ENCODE measurements at regions not wholly inside any gene's neighbourhood (a gene's known extent, or its start where the extent isn't known, plus 50 kb on each side); places are given as distances from the start of the nearest gene placed in this dataset.

DNA sequence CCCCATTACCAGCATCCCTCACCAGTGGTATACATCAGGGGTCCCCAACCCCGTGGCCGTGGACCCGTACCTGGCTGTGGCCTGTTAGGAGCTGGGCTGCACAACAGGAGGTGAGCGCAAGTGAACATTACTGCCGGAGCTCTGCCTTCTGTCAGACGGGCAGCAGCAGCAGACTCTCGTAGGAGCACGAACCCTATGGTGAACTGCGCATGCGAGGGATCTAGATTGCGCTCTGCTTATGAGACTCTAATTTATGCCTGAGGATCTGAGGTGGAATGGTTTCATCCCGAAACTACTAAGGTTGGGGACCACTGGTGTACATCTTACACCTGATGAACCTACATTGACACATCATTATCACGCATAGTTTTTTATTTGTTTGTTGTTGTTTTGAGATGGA is 52.8 kb upstream of the DHX15 start:
- TF ChIP-seq EP300 (IDR thresholded peaks at IDR 0.05; ENCODE audit: borderline replicate concordance in 1 of 2, low read depth in 1 of 2, low read length in 1 of 2), result no peak
- TF ChIP-seq, protein P1, sequence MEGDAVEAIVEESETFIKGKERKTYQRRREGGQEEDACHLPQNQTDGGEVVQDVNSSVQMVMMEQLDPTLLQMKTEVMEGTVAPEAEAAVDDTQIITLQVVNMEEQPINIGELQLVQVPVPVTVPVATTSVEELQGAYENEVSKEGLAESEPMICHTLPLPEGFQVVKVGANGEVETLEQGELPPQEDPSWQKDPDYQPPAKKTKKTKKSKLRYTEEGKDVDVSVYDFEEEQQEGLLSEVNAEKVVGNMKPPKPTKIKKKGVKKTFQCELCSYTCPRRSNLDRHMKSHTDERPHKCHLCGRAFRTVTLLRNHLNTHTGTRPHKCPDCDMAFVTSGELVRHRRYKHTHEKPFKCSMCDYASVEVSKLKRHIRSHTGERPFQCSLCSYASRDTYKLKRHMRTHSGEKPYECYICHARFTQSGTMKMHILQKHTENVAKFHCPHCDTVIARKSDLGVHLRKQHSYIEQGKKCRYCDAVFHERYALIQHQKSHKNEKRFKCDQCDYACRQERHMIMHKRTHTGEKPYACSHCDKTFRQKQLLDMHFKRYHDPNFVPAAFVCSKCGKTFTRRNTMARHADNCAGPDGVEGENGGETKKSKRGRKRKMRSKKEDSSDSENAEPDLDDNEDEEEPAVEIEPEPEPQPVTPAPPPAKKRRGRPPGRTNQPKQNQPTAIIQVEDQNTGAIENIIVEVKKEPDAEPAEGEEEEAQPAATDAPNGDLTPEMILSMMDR (IDR thresholded peaks at IDR 0.05), result no peak
- no peak for TF ChIP-seq POLR2AphosphoS5 (IDR thresholded peaks at IDR 0.05; ENCODE audit: low read depth, low read length)
- TF ChIP-seq YY1 (IDR thresholded peaks at IDR 0.05; ENCODE audit: low read depth), result no peak
- TF ChIP-seq FOXM1 (IDR thresholded peaks at IDR 0.05; ENCODE audit: low read depth), result no peak
- TF ChIP-seq GABPA (IDR thresholded peaks at IDR 0.05; ENCODE audit: low read depth), result no peak
- no peak for TF ChIP-seq MXI1 (IDR thresholded peaks at IDR 0.05; ENCODE audit: low read depth, low read length)
- no peak for TF ChIP-seq FOSL2 (IDR thresholded peaks at IDR 0.05; ENCODE audit: borderline replicate concordance, low read depth)
- TF ChIP-seq, protein P2, sequence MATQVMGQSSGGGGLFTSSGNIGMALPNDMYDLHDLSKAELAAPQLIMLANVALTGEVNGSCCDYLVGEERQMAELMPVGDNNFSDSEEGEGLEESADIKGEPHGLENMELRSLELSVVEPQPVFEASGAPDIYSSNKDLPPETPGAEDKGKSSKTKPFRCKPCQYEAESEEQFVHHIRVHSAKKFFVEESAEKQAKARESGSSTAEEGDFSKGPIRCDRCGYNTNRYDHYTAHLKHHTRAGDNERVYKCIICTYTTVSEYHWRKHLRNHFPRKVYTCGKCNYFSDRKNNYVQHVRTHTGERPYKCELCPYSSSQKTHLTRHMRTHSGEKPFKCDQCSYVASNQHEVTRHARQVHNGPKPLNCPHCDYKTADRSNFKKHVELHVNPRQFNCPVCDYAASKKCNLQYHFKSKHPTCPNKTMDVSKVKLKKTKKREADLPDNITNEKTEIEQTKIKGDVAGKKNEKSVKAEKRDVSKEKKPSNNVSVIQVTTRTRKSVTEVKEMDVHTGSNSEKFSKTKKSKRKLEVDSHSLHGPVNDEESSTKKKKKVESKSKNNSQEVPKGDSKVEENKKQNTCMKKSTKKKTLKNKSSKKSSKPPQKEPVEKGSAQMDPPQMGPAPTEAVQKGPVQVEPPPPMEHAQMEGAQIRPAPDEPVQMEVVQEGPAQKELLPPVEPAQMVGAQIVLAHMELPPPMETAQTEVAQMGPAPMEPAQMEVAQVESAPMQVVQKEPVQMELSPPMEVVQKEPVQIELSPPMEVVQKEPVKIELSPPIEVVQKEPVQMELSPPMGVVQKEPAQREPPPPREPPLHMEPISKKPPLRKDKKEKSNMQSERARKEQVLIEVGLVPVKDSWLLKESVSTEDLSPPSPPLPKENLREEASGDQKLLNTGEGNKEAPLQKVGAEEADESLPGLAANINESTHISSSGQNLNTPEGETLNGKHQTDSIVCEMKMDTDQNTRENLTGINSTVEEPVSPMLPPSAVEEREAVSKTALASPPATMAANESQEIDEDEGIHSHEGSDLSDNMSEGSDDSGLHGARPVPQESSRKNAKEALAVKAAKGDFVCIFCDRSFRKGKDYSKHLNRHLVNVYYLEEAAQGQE (IDR thresholded peaks at IDR 0.05; ENCODE audit: low read depth, low read length), result no peak
- no peak for TF ChIP-seq FOXJ3 (CRISPR knock-in tag; IDR thresholded peaks at IDR 0.05)
- TF ChIP-seq, protein P3, sequence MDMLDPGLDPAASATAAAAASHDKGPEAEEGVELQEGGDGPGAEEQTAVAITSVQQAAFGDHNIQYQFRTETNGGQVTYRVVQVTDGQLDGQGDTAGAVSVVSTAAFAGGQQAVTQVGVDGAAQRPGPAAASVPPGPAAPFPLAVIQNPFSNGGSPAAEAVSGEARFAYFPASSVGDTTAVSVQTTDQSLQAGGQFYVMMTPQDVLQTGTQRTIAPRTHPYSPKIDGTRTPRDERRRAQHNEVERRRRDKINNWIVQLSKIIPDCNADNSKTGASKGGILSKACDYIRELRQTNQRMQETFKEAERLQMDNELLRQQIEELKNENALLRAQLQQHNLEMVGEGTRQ (IDR thresholded peaks at IDR 0.05; ENCODE audit: borderline replicate concordance, low read depth, low read length), result no peak

Data from SK-N-SH (cell line).